ENCODE measurements at regions not wholly inside any gene's neighbourhood (a gene's known extent, or its start where the extent isn't known, plus 50 kb on each side); places are given as distances from the start of the nearest gene placed in this dataset.
"Not testable (repeated sequence)": the region's sequence is repeated elsewhere in the genome, so short reads cannot be mapped to it uniquely, and the experiment has no call there.

DNA sequence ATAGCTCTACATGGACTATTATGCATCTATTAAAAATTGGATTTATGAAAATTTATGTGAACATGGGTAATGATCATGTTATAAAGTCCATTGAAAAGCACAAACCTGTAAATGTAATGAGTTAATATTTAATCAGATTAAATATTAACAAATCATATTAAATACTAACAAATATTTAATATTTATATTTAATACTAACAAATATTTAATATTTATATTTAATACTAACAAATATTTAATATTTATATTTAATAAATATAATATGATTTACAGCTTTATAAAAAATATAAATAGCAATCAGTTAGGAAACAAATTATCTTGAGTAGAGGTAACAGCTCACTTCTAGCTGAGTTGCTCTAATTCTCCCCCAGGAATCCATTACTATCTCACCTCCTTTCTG is 758.0 kb upstream of the USP15 start:
- no peak for DNase-seq (ENCODE audit: low spot score)

DNA sequence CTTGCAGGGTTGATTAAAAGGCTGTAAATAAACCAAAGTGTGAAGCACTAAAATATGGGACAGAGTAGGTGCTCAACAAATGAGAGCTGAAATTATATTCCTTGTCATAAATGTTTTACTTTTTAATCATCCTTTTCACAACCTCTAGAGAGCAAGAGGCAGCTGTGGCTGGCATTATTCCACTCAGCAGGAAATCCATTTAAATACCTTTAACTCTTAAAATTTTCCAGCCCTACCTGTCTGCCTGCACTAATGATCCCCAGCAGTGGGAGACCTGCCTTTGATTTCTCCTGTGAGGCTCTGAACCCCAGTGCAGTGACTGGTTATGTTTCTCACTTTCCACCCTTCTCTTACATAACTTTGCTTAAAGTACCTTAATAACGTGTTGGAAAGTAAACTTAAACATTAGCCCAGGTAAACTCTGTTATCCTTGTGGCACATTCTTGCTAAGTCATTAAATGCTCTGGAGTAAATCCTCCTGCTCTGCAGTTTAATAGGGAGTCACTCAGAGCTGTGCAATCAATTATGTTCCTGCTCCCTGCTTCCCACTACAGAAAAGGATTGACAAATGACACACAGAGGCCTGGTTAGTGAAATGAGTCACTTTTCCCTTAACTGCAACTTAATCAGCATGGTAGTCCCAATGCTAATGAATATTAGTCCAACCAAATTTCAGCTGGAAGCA is 755.7 kb upstream of the USP15 start:
- no peak for DNase-seq (ENCODE audit: low spot score)

DNA sequence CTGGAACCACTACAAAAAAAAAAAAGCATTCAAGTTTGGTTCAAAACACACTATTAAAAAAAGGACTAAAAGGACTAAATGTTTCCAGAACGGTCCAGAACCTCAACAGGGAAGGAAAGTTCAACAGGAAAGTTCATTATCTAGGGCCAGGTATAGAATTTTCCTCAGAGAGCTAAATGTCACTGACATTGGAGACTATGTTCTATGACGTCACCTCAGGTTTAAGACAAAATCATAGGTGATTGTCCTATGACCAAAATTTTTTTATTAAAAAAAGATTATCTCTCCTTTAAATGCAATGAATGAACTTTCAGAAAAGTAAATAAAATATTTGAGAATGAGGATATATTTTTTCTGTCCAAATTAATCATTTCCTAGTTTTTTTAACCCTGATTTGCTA is 746.7 kb upstream of the USP15 start:
- DNase-seq (ENCODE audit: low spot score) = no peak

DNA sequence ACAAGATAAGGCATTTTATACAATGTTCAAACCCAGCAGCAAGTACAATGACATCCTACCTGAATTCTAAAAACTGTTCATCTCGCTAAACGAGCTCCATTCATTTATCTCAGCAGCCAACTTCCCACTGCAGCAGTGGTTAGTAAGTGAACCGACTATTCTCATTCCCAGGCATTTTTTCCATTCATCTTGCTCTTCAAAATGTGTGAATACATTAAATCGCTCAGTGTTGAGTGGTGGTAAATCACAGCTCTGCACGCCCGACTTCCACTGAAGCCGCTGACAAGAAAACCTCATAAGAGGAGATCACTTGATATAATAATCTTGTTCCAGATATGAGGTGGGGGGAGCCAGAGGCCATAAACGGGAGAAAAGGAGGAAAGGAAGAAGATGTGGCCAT is 746.2 kb upstream of the USP15 start:
- no peak for DNase-seq (ENCODE audit: low spot score)

DNA sequence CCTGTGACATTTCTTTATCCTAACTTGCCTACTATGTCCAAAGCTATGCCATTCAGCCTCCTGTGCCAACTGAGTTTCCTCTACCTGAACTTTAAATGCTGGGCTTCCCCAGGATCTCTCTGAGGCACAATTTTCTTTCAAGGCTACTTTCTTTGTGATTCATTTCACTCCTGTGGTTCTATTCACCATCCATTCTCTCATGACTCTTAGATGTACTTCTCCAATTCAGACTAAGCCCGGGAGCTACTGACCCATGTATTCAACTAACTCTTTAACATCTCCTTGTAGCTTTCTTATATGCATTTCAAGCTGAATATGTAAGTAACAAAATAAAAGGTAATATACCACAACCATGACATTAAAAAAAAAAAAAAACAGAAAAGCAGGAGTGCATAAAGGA is 738.9 kb upstream of the USP15 start:
- DNase-seq (ENCODE audit: low spot score) = no peak

DNA sequence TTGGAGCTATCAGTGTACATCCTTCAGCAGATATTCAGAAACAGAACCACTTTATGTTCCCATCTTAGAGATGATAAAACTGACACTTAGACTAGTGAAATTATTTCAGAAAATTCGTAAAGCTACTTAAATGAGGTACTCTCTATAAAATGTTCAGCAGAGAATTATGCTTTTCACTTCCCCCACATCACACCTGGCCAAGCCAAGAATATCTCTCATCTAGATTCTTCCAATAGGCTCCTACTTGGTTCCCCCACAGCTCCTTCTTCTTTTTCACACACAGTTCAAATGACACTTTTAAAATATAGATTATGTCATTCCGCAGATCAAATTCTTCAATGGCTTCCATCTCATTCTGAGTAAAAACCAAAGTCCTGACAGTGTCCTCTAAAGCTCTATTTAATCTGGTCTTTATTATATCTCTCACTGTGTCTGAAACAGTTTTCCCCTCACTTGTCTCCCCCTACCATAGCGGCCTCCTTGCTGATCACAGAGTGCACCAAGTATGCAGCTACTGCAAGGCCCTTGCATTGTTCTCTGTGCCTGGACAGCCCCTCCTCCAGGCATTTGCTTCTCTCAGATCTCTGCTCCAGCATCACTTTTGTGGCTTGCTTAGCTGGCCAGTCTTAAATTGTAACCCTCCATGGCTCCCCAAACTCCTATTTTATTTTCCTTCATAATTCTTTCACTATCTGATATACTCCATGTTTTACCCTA is 736.8 kb upstream of the USP15 start:
- no peak for DNase-seq (ENCODE audit: low spot score)

DNA sequence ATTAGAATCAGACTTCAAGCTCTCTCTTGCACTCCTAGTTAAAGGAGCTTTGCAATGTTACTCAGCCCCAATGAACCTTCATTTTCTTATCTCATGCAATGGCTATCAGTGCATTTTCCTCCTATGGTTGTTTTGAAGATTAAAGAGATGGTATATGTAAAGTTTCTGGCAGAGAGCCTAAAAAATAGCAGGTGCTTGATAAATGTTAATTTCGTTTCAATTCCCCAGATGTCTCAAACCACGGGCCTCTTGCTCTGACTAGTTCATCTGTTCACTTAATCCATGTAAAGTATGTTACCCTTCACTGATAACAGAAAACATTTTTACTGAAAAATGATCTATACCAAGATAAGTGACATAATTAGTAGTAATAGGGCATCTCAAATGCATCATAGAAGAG is 735.4 kb upstream of the USP15 start:
- DNase-seq (ENCODE audit: low spot score) = no peak

DNA sequence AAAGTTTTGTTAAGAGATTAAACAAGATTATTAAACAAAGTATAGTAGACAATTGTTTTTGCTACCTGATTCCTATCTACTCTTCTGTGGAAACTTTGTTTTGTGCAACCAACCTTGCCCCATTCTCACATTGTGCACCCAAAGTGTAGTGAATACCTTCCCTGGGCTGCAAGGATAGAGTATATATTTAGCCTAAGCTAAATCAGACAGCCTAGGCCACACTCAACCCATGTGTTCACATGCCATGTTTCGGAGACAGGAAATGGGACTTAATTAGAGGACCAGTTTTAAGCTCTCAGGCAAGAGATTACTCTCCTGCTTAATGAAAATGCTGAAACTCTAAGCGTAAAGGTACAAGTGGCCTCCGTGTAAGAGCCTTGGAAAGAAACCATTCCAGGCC is 734.9 kb upstream of the USP15 start:
- DNase-seq (ENCODE audit: low spot score) = no peak

DNA sequence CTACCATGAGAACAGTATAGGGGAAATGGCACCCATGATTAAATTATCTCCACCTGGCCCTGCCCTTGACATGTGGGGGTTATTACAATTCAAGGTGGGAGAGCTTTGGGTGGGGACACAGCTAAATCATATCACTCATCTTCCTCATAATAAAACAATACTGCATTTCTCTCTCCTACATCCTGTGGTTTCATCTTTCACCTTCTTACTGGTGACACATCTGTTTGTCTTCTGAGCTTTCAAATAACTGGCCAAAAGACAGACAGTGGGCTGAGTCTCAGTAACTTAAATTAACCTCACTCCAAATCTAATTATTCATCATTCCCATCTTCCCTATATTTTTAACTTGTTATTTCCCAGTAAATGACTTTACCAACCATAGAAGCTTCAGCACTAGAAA is 729.7 kb upstream of the USP15 start:
- no peak for DNase-seq (ENCODE audit: low spot score)

DNA sequence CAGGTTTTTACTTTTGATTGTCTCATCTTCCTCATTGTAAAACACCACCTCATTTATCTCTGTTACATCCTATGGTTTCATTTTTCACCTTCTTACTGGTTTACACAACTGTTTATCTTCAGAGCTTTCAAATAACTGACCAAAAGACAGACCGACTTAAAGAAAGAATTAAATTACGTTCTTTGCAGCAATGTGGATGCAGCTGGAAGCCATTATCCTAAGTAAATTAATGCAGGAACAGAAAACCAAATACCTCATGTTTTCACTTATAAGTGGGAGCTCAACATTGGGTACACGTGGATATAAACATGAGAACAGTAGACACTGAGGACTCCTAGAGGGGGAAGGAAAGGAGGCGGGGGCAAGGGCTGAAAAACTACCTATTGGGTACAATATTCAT is 729.0 kb upstream of the USP15 start:
- no peak for DNase-seq (ENCODE audit: low spot score)

DNA sequence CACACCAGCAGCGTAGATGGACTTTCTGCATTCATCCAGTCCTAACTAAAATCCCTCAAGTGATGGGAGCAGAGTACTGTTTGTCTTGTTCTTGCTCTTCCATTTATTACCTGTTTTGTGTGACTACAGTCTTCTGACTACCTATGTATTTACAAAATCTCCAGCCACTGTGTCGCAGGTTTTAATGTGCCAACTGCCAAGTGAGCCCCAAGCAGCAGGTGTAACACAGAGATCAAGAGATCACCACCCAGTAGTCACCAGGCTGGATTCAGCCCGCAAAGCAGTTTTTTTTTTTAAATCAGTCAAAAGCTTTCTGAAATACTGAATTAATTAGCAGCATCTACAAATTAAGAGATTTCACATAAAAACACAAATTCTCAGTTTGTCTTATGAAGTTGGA is 724.1 kb upstream of the USP15 start:
- DNase-seq (ENCODE audit: low spot score) = no peak

DNA sequence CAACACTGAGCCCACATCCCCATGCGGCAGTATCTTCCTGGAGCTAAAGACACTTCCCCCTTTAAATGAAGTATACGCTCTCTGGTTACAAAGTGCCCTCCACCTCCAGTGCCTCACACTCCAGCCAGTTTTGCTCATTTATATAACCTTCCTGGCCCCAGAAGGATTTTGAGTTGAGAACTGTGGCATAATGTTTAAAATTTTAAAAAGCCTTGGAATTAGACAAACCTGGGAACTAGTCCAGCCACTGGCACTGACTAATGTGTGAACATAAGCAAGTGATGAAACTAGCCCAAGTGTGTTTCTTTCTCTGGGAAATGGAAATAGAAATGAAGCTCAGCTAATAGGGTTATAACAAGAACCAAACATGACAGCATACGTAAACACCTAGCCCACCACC is 723.7 kb upstream of the USP15 start:
- no peak for DNase-seq (ENCODE audit: low spot score)

DNA sequence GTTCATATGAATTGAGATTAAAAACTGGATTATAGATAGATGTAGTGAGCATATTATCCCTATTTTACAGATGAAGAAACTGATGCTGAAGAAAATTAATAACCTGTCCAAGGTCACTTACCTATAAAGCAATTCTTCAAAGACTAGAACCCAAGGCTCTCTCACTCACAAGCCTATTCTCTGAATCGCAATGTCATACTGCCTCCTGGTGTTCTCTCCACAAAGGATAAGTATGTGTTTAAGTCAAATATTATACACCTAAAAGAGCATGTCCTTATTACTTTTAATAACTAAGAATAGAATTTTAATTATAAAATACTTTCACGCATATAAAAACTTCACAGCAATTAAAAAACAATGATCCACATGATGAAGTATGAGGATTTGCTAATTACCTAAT is 721.3 kb upstream of the USP15 start:
- no peak for DNase-seq (ENCODE audit: low spot score)

DNA sequence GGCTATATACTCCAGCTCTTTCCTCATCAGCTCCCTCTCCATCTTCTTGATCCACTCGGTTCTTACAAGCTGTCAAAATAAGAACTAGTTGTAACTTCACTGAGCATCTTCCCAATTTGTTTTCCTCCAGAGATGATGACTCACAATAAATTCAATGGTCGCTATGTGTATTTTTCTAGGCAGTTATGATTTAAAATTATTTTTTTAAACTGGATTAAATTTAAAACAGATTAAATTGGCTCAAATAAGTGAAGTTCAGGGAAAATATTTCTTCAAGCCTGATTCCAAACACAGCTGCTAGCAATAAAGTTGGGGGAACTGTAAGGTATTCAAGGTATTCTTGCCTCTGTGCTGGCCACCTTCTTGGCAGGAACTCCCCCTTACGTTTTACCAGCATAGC is 717.7 kb upstream of the USP15 start:
- no peak for DNase-seq (ENCODE audit: low spot score)

DNA sequence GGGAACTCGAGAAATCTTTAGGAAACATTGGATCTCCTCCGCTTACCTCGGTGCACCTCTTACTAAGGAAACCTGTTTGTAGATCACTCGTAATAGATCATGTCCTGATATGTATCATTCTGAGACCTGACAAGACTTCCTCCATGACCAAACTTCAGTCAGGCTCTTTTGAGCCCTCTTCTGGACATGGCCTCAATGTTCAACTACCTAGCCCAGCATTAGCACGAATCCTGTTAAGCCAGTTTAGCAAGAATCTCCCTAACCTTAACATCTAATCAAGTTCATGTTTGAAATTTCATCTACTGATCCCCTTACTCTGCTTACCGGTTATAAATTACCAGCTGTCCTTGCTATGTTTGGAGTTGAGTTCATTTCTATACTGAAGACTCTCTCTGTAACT is 713.9 kb upstream of the USP15 start:
- peak; percentile 0 for DNase-seq (ENCODE audit: low spot score)

DNA sequence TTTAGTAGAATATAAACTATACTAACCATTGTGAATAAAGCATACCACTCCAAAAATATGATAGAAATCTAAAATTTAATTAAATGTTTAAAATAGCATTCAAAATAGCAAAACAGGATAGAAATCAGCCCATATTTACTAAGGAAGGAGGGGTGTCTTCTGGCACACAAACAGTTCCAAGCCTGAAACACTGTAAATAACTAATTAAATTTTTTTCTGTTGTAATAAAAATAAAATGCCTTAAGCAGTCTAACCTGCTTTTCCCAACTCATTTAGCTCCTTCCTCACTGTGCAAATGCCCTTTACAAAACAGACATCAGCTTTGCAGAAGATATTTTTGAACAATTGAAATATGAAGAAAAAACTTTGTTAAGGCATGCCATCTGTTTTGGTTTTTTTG is 707.1 kb upstream of the USP15 start:
- DNase-seq (ENCODE audit: low spot score) = no peak

DNA sequence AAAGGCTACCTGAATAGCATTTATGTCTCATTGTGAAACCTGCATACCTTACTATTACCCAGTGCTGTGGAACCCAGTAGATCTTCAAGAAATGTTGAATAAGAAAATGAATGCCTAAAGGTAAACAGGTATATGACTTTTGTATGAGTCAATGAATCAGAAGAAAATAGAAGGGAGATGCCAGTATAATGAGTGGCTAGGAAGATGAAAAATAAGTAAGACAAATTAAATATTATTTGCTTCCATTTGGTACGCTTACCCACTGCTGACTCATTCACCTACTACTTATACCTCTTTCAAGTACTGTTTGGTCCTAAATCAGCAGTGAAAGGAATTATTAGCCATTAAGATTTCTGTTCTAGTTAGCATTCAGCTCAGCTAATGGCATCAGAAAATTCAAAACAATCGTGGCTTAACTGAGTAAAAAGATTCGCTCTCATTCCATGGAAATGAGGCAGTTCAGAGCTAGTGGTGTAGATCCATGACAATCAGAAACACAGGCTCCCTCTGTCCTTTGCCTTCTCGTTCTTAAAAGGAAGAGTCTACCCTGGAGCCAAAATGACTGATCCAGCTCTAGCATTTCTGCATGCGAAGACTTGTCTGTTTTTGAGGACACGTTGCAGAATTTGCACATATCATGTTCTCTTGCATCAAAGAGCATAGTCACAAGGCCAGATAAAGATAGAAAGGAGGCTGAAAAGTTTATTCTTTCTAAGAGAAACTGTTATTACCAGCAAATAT is 705.8 kb upstream of the USP15 start:
- no peak for DNase-seq (ENCODE audit: low spot score)

DNA sequence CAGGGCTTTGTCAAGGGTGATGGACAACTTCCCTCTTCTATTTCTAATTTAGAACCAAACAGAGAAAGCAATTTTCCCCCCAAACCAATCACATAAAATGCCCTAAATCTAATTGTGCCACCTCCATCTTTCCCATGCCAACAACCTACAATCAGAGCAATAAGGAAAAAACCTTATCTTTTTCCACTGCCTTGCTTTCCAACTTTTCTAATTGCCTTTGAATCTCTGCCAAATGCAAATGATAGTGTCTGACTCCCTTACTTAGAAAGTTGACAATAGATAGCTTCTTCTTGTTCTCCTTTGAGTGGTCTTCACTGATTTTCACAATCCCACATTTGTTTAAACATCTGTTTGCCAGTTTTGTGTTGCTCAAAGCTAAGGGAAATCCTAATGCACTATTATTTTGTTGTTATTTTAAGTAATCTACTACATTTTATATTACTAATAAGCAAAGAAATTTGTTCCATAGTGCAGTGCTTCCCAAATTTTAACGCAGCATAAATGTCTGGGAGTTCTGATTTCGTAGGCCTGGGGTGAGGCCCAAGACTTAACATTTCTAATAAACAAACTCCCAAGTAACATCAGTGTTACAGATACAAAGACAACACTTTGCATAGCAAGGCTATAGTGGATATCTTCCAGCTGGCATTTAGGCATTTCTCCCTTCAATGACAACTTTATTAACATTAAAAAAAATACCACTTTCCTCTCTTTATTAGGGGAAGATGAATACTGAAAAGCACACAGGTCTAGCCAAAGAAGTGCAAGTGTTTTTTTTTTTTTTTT is 696.3 kb upstream of the USP15 start:
- DNase-seq (ENCODE audit: low spot score) = no peak

DNA sequence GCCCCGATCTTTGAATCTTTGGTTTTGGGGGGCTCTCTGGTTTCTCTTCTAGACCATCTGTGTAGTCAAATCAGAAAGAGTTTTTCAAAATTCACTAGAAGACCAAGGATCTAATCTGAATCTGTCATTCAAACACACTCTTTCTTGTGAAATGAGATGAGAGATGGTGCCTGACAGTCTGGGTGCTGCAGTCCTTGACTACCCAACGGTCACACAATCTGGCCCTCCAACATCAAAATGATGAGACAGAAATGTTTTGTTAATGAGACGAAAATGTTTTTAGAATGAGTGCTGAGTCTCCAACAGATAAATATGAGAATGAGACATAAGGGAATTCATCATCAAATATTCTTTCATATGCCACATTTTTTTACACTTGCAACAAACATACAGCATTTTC is 695.7 kb upstream of the USP15 start:
- DNase-seq (ENCODE audit: low spot score) = no peak

DNA sequence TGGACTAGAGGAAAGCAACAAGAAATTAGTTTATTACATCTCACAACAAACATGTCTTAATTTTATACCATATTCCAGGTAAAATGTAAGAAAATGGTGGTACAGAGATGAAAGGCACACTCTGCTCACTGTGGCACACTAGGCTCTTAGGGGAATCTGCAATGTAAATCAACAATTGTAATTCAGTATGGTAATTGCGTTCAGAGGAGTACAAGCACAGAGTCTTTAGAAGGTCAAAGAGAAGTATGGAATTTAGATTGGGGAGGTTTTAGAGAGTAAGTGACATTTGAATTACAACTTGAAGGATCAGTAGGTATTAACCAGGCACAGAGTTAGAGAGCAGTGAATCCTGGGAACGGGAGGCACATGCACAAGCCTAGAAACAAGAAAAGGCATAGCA is 694.0 kb upstream of the USP15 start:
- DNase-seq (ENCODE audit: low spot score) = no peak

DNA sequence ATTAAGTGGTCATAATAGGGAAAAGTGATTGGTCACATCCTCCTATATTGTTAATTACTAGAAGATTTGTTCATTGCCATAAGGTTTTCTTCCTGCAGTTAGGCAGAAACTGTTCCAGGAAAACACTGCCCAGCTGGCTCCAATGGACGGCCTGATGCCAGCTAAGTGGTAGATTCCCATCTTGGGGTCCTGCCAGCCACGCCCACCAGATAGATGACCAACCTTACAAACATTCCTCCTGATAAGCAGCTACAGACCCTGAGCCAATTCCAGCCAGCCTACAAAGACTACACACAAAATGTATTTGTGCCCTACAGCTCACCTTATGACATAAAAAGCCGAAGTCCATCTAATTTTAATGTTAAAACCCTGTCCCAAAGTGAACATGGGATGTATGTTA is 685.9 kb upstream of the USP15 start:
- DNase-seq (ENCODE audit: low spot score) = no peak

DNA sequence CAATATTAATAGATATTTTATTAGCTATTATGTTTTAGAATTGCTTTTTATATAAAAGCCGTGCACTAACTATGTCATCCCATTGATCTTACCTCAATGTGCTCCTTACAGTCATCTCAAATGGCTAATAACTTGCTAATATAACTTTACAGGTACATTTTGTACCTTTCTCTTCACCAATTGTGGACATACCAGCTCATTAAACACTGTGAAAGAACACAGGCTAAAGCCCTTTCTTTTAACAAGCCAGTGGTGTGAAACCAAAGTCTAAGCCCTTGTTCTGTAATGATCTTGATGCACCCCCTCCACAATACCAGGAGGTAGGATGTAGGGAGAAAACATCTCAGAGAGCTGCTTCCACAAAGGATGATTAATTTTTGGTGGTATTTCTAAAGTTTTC is 675.3 kb upstream of the USP15 start:
- no peak for DNase-seq (ENCODE audit: low spot score)

DNA sequence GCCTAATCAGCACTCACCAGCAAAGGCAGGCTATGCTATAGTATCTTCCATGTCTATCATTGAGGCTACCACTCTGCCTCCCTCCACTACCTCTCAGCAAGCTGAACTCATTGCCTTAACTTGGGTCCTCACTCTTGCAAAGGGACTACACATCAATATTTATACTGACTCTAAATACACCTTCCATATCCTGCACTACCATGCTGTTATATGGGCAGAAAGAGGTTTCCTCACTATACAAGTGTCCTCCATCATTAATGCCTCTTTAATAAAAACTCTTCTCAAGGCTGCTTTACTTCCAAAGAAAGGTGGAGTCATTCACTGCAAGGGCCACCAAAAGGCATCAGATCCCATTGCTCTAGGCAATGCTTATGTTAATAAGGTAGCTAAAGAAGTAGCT is 669.3 kb upstream of the USP15 start:
- DNase-seq (ENCODE audit: low spot score) = not testable (repeated sequence)
